T-helper 9 cell (primary cell): ENCODE measurements at regions not wholly inside any gene's neighbourhood (a gene's known extent, or its start where the extent isn't known, plus 50 kb on each side); places are given as distances from the start of the nearest gene placed in this dataset.

ENCODE experiments used
- DNase-seq: peaks from one replicate; pipeline ENCODE4 v3.0.0-alpha.2; 2020

DNA sequence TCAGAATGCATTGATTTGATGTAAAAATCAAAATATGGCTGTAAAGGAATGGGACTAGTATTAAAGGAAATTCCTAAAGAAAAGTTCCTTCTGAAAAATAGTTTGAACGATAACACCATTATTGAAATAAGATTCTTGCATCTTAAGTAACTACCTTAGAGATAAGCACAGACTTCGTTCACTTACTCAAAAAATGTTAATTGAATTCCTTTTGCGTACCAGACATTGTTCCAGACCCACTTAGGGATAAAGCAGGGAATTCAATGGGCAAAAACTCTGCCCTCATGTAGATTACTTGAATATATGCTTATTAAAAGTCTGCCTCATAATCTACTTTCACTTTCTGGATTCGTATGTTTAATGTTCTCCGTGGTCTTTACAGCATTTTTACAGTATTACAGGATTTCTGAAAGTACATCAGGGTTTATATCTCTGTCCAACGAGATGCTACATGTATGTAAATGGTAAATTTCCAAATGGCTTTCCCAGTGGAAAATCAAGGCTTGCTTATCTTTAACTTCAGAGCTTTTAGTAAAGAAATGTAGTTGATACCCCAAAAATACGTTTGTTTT, 213.7 kb downstream of the GXYLT1 start:
- no peak for DNase-seq

DNA sequence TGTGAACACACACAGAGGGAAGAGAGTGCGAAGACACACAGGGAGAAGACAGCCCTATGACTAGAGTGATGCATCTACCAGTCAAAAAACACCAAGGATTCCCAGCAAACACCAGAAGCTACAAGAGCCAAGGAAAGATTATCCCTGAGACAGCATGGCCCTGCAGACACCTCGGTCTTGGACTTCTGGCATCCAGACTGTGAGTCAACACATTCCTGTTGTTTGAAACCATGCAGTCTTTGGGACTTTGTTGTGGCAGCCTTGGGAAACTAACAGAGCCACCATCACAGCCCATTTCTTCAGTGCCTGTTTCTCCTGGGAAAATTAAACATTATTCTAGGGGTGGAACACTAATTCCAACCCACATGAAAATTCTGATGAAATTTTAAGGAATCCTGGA, 220.6 kb downstream of the GXYLT1 start:
- no peak for DNase-seq

DNA sequence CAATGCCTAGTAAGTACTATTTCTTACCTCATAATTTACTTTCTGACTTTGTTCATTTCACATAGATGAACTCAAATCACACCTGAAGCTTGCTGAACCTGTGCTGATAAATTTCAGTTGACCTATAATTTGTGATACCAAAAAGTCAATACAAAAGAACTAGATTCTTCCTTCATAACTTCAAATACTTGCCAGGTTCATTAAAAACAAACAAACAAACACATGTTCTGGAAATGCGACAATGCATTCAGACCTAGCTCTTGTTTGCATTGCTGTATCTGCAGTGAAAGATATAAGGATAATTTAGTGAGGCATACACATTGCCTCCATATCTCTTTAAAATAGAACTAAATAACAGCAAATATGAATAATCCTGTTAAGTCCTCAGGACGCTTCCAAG, 221.3 kb downstream of the GXYLT1 start:
- no peak for DNase-seq

DNA sequence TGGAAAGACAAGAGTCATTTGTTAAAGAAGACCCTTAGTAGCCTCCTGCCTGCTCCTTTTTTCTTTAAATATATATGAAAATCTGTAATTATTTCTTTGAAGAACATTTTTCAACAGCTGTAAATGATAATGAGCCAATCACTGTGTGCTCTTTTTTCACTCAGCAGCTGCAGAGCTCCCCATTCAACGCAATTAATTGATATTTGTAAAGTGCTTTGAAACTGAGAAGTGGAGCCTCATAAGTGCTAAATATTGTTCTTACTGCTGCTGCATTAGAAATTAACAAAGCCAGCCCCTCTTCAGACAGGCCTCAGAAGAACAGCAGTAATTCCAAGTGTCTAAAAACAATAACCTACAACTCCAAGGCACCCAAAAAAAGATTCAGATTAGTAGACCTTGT, 224.3 kb downstream of the GXYLT1 start:
- no peak for DNase-seq

DNA sequence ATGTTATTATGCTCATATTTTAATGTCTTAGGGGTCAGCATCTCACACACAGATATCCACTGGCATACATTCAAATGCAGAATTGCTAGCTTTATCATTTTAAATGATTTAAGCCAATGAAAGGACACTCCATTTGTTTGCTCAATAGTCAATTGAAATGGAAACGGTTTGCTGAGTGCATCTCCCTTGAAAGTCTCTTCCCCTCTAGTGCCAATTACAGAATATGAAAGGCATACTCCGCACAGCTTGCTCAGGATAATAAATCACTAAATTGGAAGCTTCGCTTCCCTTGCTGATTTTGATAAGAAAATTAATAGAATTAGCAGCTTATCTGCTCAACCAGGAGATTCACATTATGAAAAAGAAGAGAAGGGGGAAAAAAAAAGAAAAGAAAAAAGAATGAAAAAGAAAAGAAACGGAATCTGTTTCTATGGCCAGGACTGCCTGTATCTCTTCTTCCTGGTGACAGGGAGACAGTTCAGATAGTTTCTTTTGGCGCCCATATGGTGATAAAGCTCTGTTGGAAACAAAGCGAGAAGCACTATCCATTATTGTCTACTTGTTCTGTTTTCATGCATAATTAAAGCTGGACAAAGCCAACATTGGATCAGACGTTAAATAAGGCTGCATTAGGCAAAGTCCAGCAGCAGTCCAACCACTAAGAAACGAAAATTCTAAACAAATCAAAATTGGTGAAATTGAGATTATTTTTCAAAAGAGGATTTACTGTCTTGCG, 225.0 kb downstream of the GXYLT1 start:
- DNase-seq, result no peak

DNA sequence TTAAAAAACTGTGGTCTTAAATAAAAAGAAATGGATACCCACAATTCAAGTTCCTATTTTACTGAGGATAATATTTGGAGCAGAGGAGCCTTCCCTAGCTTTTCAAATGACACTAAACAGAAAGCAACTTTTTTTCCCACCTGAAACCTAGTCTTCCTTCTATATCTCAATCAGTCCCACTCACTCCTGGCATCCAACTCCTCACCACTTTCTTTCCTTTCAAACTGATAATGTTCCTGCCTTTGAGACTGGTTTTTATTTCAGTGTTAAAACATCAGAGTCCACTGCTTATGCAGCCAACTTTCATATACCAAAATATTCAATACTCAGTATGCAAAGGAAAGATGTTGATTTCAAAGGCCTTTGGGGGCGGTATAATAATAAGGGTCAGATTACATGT, 225.6 kb downstream of the GXYLT1 start:
- DNase-seq, result no peak

DNA sequence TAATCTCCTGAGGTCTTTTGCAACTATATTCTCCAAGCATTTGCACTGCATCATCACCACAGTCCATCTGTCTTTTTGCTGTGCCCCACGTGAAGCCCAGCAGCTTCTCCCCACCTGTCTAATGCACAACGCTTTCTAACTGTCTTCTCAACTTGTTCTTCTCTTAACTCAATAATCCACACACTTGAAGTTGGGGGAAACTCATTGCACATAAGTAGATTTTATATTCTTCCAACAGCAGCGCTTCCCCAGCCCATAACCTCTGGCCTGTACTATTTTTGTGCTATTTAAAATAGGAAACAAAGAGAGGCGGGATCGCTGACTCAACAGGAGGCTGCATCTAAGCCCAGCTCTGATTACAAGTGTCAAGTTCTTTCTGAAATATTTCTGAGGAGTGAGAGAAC, 226.7 kb downstream of the GXYLT1 start:
- no peak for DNase-seq

DNA sequence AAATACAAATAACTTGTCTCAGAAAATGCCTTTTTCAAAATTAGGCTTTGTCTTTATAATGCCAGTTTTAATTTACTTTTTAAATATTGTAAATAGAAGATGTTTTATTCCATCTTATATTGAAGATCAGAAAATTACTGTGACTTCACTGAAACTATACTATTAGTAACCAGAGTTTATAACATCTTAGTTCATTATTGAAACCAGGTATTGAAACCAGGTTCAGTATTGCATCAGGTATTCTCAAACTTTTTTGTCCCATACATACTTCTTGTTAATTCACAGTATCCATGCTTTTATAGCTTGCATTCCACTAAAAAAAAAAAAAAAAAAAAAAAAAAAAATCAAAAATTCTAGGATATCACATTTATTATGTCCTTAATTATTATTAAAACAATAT, 227.5 kb downstream of the GXYLT1 start:
- DNase-seq, result no peak

DNA sequence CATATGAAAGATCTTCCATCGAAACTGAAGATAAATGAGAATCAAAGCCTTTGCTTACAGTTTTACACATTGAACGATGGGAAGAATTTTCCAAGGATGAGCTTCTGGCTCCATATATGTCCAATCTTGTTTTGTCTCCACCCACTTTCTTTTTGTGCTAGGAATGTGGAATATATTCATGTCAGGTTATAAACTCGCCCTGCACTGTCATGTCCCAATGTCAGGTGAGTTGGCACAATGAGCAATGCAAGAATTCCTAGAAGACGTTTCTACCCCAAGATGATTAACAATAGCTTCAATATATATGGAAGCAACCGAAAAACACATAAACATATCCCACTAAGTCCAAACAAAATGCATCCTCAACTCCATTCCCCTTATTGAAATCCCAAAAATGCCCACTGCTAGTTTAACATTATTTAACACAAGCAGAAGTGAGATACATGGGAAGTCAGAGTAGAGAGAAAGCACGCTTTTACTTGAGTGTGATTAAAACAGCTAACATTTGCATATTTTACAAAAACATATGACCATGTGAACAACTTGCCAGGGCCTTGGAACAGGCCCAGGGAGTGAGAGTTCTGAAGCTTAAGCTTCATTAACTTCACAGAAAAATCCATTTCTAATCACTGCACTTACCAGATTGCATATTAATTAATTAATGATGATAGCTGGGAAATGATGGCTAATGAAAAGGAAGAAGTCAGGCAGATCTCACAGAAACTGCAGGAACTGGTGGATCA, 233.9 kb downstream of the GXYLT1 start:
- no peak for DNase-seq

DNA sequence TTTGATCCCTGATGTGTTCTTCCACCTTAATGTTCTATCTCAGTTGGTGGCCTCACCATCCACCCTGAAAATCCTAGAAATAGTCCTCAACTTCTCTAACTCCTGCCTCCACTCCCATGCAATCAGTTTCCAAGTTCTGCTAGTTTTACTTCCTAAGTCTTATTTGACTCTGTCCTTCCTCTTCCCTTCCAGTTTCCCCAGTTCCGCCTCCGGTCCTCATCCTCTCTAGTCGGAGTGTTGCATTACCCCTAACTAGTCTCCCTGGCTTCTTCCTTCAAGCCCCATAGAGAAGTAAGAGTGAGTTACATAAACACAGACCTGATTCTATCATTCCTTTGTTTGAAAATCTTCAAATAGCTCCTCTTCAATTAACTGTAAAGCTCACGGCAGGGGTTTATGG, 236.5 kb downstream of the GXYLT1 start:
- no peak for DNase-seq

DNA sequence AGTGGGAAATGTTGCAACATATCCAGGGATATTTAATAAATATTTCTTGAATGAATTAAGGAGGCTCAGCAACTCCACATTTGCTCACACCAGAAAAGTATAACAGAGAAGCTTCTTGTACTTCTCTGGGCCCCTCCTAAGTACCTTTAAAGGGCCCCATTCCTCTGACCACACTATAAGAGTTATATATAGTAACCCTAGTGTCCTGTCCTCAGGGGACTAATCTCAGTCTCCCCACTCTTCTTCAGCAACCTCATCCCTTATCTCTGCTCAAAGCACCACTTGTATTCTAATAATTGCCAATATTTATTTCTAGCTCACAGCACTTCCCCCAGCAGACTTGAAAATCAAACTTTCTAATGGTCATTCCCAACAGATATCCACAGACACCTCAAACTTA, 237.1 kb downstream of the GXYLT1 start:
- no peak for DNase-seq

DNA sequence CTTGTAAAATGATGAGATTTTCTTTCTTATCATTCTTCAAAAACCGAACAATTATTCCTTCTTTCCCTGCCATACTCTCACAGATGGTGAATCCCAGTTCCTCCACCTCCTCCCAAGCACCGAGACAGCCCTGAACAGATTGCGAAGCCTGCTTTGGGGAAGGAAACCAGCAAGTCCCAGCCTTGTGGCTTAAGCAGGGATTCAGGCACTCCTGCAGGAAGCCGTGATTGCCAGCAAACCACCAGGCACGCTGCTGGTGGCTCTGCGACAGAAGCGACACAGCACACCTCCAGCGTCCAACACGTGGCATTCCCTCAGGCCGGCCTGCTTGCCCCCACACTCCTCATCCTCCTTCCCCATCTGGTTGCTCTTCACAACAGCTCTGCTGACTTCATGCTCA, 237.7 kb downstream of the GXYLT1 start:
- DNase-seq, result no peak

DNA sequence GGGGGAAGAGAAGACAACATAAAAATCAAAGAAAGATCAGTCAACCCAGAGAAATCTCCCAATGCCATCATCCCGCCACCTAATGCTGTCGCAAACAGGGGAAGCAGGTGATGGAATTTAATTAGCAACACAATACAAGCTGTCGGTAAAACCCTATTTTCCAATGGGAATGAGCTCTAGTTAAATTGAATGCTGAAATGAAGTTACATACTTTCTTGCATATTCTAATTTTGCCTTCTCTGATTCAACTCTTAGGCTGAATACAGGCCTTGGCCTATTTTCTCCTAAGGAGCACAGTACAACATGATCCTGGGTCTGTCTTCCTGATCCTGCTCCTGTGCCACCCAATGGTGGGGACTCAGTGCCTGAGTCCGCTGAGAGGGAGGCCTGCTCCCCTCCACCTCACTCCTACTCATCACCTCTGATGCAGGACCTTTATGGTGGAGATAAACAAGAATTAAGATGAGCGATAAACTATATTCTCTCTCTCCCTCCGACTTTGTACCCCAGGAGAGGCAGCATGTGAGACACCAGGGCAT, 238.8 kb downstream of the GXYLT1 start:
- DNase-seq, result no peak

DNA sequence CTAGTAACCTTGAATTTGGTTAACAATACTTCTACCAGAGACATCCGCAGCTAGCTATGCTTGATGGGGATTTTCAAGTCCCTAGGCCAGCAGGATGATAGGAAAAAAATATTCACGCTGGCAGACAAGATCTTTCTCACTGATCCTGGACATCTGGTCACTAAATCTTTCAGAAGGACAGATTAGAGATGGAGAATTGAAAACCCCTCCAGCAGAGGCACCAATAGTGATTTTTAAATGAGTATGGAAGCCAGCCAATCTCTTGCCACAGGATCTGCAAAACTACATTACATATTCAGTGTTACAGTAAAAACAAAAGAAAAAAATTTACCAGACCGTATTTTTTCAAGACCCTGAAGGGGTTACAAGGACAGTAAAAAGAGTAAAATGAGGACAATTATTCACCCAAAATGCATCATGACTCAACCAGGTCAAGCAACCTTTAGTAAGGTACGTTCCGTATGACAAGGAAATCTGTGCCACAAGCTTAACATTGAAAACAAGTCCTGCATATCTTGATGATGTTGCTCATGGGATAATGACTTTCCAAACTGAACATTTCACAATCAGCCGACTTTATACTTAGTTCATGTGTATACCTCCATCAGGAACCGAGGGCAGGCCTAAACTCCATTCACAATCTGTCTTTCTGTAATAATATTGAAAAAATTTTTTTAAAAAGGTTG, 239.5 kb downstream of the GXYLT1 start:
- DNase-seq, result no peak

DNA sequence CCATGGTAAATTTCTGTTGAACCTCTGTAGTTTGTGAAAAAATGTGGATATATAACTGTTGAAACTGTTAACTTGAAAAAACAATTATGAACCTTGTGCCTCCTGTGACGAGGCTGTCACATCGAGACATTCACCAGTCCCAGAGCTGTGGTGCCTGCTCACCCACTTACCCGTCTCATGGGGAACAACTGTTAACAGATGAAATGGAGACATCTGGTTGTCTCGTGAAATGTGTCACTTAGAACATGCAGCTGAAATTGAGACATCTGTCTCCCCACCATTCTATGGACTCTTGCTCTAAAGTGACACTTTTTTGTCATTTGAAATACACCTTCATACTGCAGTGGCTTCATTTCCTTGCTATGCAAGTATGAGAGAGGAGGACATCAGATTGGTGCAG, 240.6 kb downstream of the GXYLT1 start:
- no peak for DNase-seq

DNA sequence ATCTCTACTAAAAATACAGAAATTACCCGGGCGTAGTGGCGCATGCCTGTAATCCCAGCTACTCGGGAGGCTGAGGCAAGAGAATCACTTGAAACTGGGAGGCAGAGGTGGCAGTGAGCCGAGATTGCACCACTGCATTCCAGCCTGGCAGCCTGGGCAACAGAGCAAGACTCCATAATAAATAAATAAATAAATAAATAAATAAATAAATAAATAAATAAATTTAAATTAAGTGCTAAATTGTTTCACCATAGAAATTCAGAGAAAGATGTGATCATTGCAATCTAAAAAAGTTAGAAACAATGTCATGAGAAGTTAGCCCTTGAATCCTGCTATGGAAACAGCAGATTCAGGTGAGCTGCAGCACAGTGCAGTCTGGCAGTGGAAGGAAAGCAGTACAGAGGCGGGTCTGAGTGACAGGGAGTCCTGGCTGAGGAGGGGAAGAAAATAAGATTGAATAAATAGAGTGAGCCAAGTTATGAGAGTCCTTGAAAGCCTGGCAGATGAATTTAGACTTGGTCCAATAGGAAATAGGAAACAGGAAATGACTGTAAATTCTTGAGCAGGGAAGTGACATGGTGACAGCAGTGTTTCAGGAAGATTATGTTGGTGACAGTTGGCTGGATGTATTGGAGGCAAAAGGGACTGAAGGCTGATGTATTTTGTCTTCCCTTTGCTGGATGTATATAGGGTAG, 241.5 kb downstream of the GXYLT1 start:
- no peak for DNase-seq

DNA sequence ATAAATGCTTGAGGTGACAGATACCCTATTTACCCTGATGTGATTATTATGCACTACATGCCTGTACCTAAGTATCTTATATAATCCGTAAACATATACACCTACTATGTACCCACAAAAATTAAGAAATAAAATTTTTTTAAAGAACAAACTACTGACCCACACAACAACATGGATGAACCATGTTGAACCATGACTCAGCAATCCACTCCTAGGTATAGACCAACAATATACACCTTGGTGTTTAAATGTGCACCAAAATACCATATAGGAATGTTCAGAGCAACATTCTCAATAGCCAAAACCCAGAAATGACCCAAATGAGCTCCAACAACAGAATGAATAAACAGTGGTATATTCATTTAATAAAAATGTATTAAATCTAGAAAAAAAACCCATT, 245.1 kb downstream of the GXYLT1 start:
- DNase-seq, result no peak

DNA sequence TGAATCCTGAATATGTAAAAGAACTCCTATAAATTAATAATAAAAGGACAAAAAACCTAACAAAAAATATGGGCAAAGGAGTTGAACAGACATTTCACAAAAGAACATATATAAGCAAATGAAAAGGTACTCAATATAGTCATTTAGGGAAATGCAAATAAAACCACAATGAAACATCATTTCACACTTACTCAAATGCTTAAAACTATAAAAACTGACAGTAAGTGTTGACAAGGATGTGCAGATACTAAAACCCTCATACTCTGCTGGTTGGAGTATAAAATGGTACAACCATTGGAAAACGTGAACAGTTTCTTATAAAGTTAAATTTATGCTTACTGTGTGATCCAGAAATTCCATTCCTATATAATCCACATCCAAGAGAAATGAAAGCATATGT, 247.1 kb downstream of the GXYLT1 start:
- DNase-seq, result no peak

DNA sequence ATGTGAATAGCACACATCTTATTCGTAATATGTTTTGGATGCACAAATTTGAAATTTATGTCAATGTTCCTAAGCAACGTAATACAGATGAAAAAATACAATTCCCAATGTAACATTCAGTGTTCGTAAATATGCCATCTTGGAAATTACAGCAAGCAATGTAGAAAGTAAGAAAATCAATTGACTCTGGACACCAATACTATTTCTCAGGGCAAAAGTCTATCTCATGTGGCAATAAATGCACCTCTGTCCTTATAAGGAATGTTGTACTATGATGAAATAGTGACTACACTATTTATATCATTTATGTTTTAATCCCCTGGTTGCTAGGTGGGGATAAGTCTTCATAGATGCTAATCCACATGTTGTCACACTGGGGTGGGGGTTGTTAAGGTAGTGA, 251.2 kb downstream of the GXYLT1 start:
- no peak for DNase-seq

DNA sequence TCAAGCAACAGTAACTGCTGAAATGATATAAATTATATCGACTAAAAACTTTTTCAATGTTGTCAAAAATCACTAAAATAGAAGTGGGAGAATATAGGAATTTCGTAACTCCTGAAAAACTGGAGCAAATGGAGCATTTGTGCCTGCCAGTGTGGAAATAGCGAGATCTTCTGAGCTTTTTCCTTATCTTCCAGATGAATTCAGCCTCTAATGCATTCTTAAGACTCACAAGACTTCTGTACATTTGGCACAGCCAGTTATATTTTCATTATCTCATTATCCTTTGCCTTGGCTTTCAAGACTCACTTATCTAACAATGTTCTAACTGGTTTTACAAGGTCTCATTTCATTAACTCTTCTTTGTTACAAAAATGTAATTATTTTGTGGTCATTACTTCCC, 252.4 kb downstream of the GXYLT1 start:
- DNase-seq, result no peak

DNA sequence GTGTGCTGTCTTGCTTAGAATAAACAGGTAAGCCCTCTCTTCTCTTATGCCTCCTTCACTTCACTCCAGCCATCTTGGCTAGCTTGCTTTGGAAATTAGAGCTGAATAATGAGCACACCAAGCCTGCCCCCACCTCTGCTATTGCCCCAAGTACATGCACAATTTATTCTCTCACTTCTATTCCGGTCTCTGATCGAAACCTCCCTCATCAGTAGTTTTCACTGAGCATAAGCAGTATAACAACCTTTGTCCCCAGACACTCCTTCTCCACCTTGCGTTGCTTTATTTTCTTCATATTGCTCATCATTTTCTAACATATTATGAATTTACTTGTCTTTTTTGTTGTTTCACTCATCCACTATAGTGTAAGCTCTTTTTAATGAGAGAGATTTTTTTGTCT, 253.4 kb downstream of the GXYLT1 start:
- DNase-seq, result no peak

DNA sequence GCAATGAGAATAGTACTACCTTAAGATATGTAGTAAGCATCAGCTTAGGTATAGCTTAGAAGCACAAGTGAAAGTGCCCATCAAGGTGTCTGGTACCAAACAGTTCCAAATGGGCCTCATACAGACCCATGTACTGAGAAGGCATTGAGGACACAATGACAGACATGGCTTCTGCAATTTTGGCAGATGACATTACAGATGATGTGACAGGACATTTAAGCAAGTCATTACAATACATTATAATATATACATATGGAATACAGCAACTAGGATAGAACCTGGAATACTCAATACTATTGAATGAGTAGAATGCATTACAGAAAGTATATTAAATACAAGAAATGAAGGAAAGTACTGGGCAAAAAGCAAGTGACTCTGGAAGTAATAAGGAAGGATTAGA, 256.4 kb downstream of the GXYLT1 start:
- DNase-seq, result no peak
